Kidney (tissue), 13 donors: ENCODE measurements at regions not wholly inside any gene's neighbourhood (a gene's known extent, or its start where the extent isn't known, plus 50 kb on each side); places are given as distances from the start of the nearest gene placed in this dataset.

Experiments
- DNase-seq, 5 donors: peaks; one replicate each; pipeline ENCODE4 v3.0.0-alpha.2; 2013 to 2020
- FAIRE-seq: peaks from 2 replicates; lab custom pipeline; 2012; peaks lifted over from hg19 to GRCh38; lab: Jason Lieb, UNC
- H3K27ac ChIP-seq, 2 donors: one replicate each; pipeline ENCODE4 v1.7.0; 2013; ENCODE audit warnings: low read depth in 2 of 2, low read length in 2 of 2, inconsistent platforms in 1 of 2
- H3K27me3 ChIP-seq: one replicate; pipeline ENCODE4 v1.7.1; 2013; ENCODE audit warnings: low read length, inconsistent platforms; ENCODE audit not compliant: control insufficient read depth, insufficient read depth
- H3K36me3 ChIP-seq, 3 donors: one replicate each; pipeline versions ENCODE4 v1.7.0 to v1.7.1; 2013; ENCODE audit warnings: low read length in 3 of 3, control low read depth in 1 of 3, inconsistent platforms in 1 of 3; ENCODE audit not compliant: insufficient read depth in 3 of 3, control insufficient read depth in 2 of 3
- H3K4me1 ChIP-seq, 3 donors: one replicate each; pipeline versions ENCODE4 v1.7.0 to v1.7.1; 2013; ENCODE audit warnings: low read length in 3 of 3, inconsistent platforms in 1 of 3, low read depth in 1 of 3; ENCODE audit not compliant: control insufficient read depth in 2 of 3, insufficient read depth in 2 of 3
- H3K4me3 ChIP-seq, 3 donors: one replicate each; pipeline versions ENCODE4 v1.7.0 to v1.8.1; 2013; ENCODE audit warnings: low read length in 3 of 3, control low read depth in 1 of 3, inconsistent platforms in 1 of 3
- H3K9ac ChIP-seq, 3 donors: one replicate each; pipeline versions ENCODE4 v1.7.0 to v1.7.1; 2013; ENCODE audit warnings: low read length in 3 of 3, control low read depth in 1 of 3, inconsistent platforms in 1 of 3
- H3K9me3 ChIP-seq, 3 donors: one replicate each; pipeline versions ENCODE4 v1.7.0 to v1.7.1; 2013; ENCODE audit warnings: low read length in 3 of 3, control low read depth in 1 of 3, inconsistent platforms in 1 of 3; ENCODE audit not compliant: control insufficient read depth in 2 of 3, insufficient read depth in 1 of 3
- CTCF ChIP-seq: IDR thresholded peaks from 3 replicates; pipeline ENCODE4 v1.5.1; 2012; ENCODE audit warnings: mild to moderate bottlenecking, moderate library complexity, borderline replicate concordance; ENCODE audit not compliant: insufficient read depth; ENCODE audit errors: extremely low read depth
- intact Hi-C: fragments of 100-400 bp; cut with DNase I; formaldehyde crosslinking; loops from one replicate; pipeline ENCODE4 v1.11.1; 2022
- donor health status: control.
- donor health status: control.
- donor health status: control.
- donor health status: control.
- donor health status: control.
- donor health status: DM: yes; HTN: yes; CAD: no.
- donor health status: Normal renal cell carcinoma (clear cell type).

- Histone ChIP-seq H3K4me3 (no peak overlapping the region), H3K36me3 (no peaks in the 10 kb centered on the region), H3K9ac (no peak overlapping the region), H3K4me1 (no peaks in the 10 kb centered on the region), H3K27ac (no peak overlapping the region), H3K27me3 (no peaks in the 10 kb centered on the region), H3K9me3 (no peaks in the 10 kb centered on the region)
- FAIRE-seq (no peak), DNase-seq (no peak)
- TF ChIP-seq CTCF = no peak
- intact Hi-C loops = no loop called here
These were observed 253.5 kb upstream of the ADAMTS5 start for GRCh38 chr21:27220416-27220815.

DNA sequence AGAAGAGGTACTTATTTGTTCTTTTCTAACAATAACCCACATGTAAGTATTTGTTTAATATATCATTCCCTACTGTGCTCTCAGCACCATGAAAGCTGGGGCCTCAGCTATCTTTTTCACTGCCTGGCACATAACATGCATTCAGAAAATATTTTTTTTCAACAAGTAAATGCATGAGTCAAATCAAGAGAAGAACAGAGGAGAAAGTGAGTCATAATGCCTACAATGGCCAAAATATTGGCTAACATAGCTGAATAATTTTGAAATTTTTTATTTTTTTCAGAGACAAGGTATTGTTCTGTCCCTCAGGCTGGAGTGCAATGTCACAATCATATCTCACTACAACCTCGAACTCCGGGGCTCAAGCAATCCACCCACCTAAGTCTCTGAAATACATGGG is 252.2 kb upstream of the ADAMTS5 start:
- no peak for FAIRE-seq
- no peak for TF ChIP-seq CTCF

DNA sequence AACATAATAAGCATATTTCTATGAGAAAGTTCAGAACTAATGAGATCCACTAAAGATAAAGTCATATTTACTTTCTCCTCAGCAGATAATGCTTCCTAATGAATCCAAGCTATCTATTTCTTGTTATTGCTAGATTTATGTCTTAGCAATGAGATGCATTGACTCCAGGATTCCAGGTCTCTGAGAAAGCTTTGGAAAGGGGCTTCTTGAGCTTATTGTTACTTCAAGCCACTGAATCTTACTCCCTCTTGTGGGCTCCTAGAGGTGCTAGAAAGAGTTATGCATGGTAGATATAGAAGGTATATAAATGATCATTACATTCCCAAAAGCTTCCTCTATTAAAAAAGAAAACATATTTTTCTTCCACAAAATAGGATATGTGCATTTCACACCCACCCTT is 246.4 kb upstream of the ADAMTS5 start:
- intact Hi-C loops = no loop called here
- Histone ChIP-seq H3K27ac (no peak overlapping the region), H3K27me3 (no peaks in the 10 kb centered on the region), H3K4me3 (no peak overlapping the region), H3K9ac (no peak overlapping the region), H3K9me3 (no peaks in the 10 kb centered on the region), H3K4me1 (no peaks in the 10 kb centered on the region), H3K36me3 (no peaks in the 10 kb centered on the region)
- TF ChIP-seq CTCF = no peak
- DNase-seq = peak in 2 of 5 donors; percentile 30 to 52
- FAIRE-seq = no peak

More for the DNA sequence above, 252.2 kb upstream of the ADAMTS5 start:
- Histone ChIP-seq H3K27me3 (no peaks in the 10 kb centered on the region), H3K27ac (no peak overlapping the region), H3K9ac (no peak overlapping the region), H3K36me3 (no peaks in the 10 kb centered on the region), H3K4me3 (no peak overlapping the region), H3K9me3 (no peaks in the 10 kb centered on the region), H3K4me1 (no peaks in the 10 kb centered on the region)
- intact Hi-C loops = no loop called here
- no peak for DNase-seq

- Histone ChIP-seq H3K9ac (no peak overlapping the region), H3K4me3 (no peak overlapping the region), H3K36me3 (no peaks in the 10 kb centered on the region), H3K9me3 (no peaks in the 10 kb centered on the region), H3K4me1 (no peaks in the 10 kb centered on the region), H3K27ac (no peak overlapping the region), H3K27me3 (no peaks in the 10 kb centered on the region)
- FAIRE-seq (no peak), DNase-seq (no peak)
- no peak for TF ChIP-seq CTCF
- intact Hi-C loops = no loop called here
These were observed 245.6 kb upstream of the ADAMTS5 start for GRCh38 chr21:27212441-27212840.
